ENCODE measurements at regions not wholly inside any gene's neighbourhood (a gene's known extent, or its start where the extent isn't known, plus 50 kb on each side); places are given as distances from the start of the nearest gene placed in this dataset.

- Histone ChIP-seq H3K27ac (ENCODE audit: insufficient read depth, low read length) (no peak overlapping the region), H4K20me1 (ENCODE audit: insufficient read depth, low read length) (peaks cover 3% of the 10 kb centered on the region; the same call in 1 of the 2 replicates), H4K8ac (ENCODE audit: low read depth in 2 of 2, low read length in 2 of 2) (no peak overlapping the region), H3K36me3 (ENCODE audit: control insufficient read depth, insufficient read depth, low read length) (no peaks in the 10 kb centered on the region), H2BK120ac (ENCODE audit: low read depth, low read length) (no peak overlapping the region), H3K9me3 (ENCODE audit: control insufficient read depth, insufficient read depth, low read length) (no peaks in the 10 kb centered on the region), H4K91ac (ENCODE audit: insufficient read depth, low read depth, low read length) (no peak overlapping the region), H3K4me1 (ENCODE audit: control insufficient read depth, insufficient read depth, low read length) (peaks cover 6% of the 10 kb centered on the region), H3K9ac (ENCODE audit: low read depth, low read length) (no peak overlapping the region), H3K18ac (ENCODE audit: low read depth, low read length) (no peak overlapping the region), H3K79me1 (ENCODE audit: low read depth in 1 of 2, low read length in 2 of 2) (no peaks in the 10 kb centered on the region), H4K5ac (ENCODE audit: low read depth, low read length) (no peak overlapping the region), H3K56ac (ENCODE audit: extremely low read depth, insufficient read depth, low read length) (no peak overlapping the region), H3K23ac (ENCODE audit: low read depth, low read length) (no peak overlapping the region), H3K27me3 (ENCODE audit: control insufficient read depth, insufficient read depth, low read length) (no peaks in the 10 kb centered on the region; the same call in 1 of the 2 replicates), H3K4ac (ENCODE audit: low read depth, low read length) (no peak overlapping the region), H3K9me1 (ENCODE audit: insufficient read depth, low read length) (no peaks in the 10 kb centered on the region), H2AK5ac (ENCODE audit: low read depth, low read length) (no peak overlapping the region), H2AK9ac (replicated peaks; ENCODE audit: low read depth, low read length, poor library complexity) (no peak overlapping the region), H2BK5ac (ENCODE audit: low read depth, low read length, poor library complexity, severe bottlenecking) (no peak overlapping the region), H3K14ac (replicated peaks; ENCODE audit: low read depth, low read length) (no peak overlapping the region), H3K4me2 (ENCODE audit: low read depth, low read length) (no peak overlapping the region), H2BK15ac (ENCODE audit: low read depth, low read length) (no peak overlapping the region), H2BK20ac (ENCODE audit: low read depth, low read length) (no peak overlapping the region), H2AFZ (replicated peaks; ENCODE audit: low read length, poor library complexity) (no peak overlapping the region), H3K4me3 (ENCODE audit: insufficient read depth, low read depth, low read length) (no peak overlapping the region)
- TF ChIP-seq MXI1 (IDR thresholded peaks at IDR 0.05; ENCODE audit: borderline replicate concordance, low read depth, low read length): no peak
- no peak for TF ChIP-seq USF2 (IDR thresholded peaks at IDR 0.05; ENCODE audit: low read depth, low read length)
- TF ChIP-seq CEBPB (IDR thresholded peaks at IDR 0.05; ENCODE audit: low read depth, low read length): no peak
- BruUV-seq (replicated peaks): no TSS peak
- dilution Hi-C loops (cut with HindIII; ENCODE audit: low sequenced_read_pairs, unreplicated experiment): no loop called here
- POLR2A ChIA-PET (ENCODE audit: unreplicated experiment): no interaction called here
- ATAC-seq (ENCODE audit: low read depth) (no peak), DNase-seq (no peak)
- CTCF ChIA-PET: no interaction called here
- intact Hi-C loops (cut with micrococcal nuclease): no loop called here
- no CpG with 5 or more reads among the region's 2 CpGs for WGBS, 2 experiments (ENCODE audit: extremely low coverage in 2 of 2, insufficient read length in 1 of 2)
- in situ Hi-C loops (cut with MboI; ENCODE audit: low sequenced_read_pairs): no loop called here
These were observed 149.3 kb upstream of the BMP4 start for GRCh38 chr14:54105898-54106297.
